Mucosa of gallbladder (tissue), 1 donor: ENCODE measurements at regions not wholly inside any gene's neighbourhood (a gene's known extent, or its start where the extent isn't known, plus 50 kb on each side); places are given as distances from the start of the nearest gene placed in this dataset.
A peak's percentile ranks its signal among the peaks of the same experiment; 100 is the strongest.
"Not testable (repeated sequence)": the region's sequence is repeated elsewhere in the genome, so short reads cannot be mapped to it uniquely, and the experiment has no call there.

Experiments used
- DNase-seq: peaks from one replicate; pipeline ENCODE4 v3.0.0-alpha.2; 2020; ENCODE audit warnings: low spot score
- donor health status: DM: no; HTN: no; CAD: no.

DNA sequence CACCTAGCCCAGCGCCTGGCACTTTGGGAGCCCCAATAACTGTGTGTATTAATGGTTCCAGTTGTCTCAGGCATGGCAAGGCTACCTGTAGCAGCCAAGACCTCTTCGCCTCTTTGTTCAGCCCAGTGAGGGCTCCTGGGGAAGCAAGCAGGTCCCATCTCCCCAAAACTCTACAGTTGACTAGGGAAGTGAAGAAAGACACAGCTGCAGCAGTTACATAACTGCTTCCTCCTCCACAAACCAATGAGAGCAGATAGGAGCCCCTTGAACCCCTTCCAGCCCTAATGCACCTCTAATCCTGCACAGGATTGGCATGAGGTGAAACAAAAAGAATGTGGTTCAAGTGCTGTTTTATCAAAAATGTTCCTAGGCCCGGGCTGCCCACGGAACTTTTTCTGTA lies 100.5 kb downstream of the SYF2 start:
- no peak for DNase-seq

- no peak for DNase-seq
These were observed 101.4 kb downstream of the SYF2 start for GRCh38 chr1:25130895-25131294.

GRCh38 chr1:25129380-25129779 lies 102.9 kb downstream of the SYF2 start:
- no peak for DNase-seq

- no peak for DNase-seq
These were observed 104.1 kb downstream of the SYF2 start for GRCh38 chr1:25128121-25128621.

DNA sequence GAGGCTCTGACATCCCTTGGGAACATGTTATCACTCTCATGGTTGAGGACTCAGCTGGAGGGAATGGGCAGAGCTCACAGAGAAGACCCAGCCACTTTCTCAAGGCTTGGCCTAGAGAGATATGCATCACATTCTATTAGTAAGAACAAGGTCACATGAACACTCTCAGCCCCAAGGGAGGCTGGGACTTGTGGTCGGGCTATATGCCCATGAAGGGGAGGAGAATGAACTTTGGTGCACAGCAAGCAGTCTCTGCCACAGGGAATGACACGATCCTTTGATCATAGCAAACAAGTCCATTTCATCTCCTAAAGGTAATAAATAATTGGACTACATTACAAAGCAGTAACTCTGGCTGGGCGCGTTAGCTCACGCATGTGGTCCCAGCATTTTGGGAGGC lies 105.7 kb downstream of the SYF2 start:
- no peak for DNase-seq

GRCh38 chr1:25123551-25123950 lies 108.8 kb downstream of the SYF2 start:
- no peak for DNase-seq

GRCh38 chr1:25122747-25123146 lies 109.6 kb downstream of the SYF2 start:
- DNase-seq, result no peak

DNA sequence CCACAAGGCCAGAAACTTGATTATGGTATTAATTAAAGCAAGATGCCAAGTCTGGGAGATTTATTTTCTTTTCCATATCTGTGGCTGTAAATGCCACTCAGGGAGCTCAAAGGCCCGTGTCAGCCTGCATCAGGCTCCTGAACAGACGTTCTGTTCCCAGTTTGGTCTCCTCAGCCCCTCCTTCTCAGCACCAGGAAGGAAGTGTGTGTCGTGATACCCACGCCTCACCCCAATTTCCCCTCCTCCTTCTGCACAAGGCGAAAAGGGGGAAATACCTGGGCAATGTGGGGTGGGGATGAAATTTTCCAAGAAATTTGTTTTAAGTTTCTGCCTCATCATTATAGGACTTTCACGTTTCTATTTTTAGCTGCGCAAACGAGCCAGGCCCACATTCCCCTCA lies 112.0 kb downstream of the SYF2 start:
- no peak for DNase-seq

- DNase-seq, result no peak
These were observed 113.8 kb downstream of the SYF2 start for GRCh38 chr1:25118546-25118945.

DNA sequence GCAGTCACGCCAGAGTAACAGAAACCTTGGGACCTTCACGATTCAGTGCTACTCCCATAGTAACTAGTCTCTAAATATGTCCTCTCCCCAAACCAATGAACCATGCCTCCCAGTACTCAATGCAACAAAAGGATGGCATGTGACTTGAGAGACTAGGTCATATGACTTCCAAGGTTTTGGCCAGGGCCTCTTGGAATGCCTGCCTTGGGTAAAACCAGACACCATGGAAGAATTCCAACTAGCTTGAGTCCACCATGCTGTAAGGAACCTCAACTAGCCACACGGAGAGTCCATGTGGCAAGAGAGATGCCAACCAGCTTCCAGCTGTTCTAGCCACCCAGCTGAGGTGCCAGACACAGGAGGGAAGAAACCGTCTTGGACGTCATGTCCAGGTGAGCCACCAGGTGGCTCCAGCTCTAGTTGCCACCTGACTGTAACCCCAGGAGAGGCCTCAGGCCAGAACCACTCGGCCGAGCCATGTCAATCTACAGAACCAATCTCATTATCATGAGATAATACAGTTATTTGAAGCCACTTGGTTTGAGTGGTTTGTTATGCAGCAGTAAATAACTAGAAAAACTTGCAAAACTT lies 115.0 kb downstream of the SYF2 start:
- DNase-seq, result no peak

- no peak for DNase-seq
These were observed 115.5 kb downstream of the SYF2 start for GRCh38 chr1:25116832-25117231.

- DNase-seq, result not testable (repeated sequence)
These were observed 116.2 kb downstream of the SYF2 start for GRCh38 chr1:25116117-25116516.

DNA sequence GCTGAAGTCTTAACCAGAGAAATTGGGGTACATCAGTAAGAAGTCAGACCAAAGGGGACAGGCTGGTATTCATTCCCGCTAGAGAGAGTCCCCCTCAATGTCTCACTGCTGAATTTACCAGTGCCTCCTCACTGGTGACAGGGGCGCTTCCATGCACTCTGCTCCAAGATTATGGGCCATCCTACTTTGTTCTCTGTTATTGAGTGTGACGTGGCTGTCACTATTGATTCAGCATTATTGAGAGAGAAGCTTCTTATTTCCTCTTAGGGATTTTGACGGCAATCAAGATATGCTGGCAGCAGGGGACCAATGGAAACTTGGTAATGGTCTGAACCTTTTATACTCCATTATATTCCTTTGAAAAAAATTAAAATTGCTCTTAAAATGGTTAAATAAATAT lies 118.6 kb downstream of the SYF2 start:
- DNase-seq, result no peak

DNA sequence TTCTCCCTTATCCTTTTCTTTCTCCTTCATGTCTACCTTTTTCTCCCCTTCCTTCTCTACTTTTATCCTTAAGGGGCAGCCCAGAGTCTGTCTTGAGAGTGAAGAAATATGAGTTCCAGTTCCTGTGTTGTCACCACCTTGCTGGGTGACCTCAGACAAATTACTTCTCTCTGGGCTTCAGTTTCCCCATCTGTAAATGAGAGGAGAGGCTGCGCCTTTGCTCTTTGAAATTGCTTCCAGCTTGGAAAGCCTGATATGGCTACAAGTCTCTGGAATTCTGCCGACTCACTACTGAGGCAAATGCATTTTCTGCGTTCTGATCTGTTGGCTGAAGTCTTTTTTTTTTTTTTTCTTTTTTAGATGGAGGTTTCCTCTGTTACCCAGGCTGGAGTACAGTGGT lies 119.2 kb downstream of the SYF2 start:
- no peak for DNase-seq

DNA sequence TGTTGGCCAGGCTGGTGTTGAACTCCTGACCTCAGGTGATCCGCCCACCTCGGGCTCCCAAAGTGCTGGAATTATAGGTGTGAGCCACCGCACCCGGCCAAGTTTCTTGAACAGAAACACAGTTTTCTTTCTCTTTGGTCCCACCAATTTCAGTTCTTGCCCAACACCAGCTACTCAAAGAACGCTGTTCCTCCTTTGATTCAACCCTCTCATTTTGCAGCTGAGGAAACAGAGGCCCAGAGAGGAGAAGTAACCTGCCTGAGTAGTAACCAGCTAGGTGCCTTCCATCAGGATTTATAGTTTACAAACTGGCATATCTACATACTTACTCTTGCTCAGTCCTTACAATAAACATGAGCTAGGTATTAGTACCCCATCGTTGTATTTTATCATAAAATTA lies 119.9 kb downstream of the SYF2 start:
- no peak for DNase-seq

DNA sequence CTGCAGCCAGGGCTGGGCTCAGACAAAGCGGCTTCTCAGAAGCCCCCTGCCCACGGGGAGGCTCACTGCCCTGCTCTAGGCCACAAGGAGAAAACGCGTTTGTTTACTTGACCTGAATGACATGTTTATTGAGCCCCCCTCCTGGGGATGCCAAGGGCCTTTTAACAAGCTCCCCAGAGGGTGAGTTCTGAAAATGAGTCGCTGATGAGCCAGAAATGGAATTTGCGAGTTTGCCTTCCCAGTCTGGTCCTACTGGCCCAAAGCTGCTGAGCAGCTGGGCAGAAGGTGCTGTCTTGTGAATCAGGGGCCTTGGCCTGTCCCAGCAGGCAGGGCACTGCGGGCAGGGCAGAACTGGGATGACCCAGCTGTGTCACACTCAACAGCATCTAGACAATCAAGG lies 120.6 kb downstream of the SYF2 start:
- no peak for DNase-seq

DNA sequence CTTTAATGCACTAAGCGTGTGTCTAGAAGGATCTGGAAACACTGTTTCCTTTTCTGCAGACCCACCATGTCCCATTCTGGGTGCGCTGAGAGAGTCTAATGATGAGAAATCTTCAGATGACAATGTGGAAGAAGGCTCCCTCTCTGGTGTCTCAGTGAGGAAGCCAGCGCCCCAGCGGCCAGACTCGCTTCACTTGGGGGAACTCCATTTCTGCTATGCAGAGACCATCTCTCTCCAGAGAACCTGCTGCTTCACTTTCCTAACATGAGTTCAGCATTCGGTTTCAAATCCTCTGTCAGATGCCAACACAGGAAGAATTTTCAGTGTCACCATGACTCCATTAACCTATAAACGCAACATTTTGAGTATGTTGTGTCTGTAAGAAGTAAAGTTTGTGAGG lies 121.8 kb downstream of the SYF2 start:
- DNase-seq, result no peak

- no peak for DNase-seq
These were observed 122.3 kb downstream of the SYF2 start for GRCh38 chr1:25110036-25110435.

DNA sequence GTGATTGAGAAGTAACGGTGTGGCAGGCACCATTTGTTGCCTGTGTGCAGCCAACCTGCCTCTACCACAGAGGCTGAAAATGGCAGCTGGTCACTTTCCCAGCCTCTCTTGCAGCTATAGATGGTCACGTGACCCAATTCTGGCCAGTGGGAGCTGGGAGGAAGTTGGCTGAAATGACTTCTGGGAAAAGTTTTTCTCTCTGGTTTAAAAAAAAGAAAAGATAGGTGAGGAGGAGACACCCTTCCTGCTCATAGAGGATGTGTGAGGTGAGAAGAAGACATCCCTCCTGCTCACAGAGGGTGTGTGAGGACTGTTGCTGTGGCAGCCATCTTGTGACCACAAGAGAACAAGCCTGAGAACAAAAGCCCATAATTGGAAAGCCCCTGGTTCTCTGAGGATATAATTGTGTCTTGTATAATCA lies 122.8 kb downstream of the SYF2 start:
- DNase-seq, result no peak

DNA sequence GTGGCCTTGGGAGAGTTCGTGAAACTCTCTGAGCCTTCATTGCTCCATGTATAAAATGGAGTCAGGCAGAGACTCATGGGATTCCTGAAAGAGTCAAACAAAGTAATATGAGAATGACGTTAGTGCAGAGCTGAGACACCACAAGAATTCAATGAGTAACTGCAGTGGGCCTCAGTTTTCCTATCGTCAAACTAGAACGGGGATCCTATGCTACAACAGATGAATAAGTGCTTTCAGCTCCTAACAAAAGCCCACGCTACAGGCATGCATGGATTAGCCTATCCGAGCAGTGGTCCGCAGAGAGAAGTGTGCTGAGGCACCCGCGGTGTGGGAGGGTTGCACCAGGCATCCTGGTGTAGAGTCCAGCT lies 124.7 kb downstream of the SYF2 start:
- no peak for DNase-seq

GRCh38 chr1:25106976-25107642 lies 125.2 kb downstream of the SYF2 start:
- DNase-seq, result peak; percentile 20

GRCh38 chr1:25106352-25106751 lies 126.0 kb downstream of the SYF2 start:
- DNase-seq, result no peak

GRCh38 chr1:25105836-25106235 lies 126.5 kb downstream of the SYF2 start:
- DNase-seq, result no peak
